ENCODE measurements at regions not wholly inside any gene's neighbourhood (a gene's known extent, or its start where the extent isn't known, plus 50 kb on each side); places are given as distances from the start of the nearest gene placed in this dataset.

DNA sequence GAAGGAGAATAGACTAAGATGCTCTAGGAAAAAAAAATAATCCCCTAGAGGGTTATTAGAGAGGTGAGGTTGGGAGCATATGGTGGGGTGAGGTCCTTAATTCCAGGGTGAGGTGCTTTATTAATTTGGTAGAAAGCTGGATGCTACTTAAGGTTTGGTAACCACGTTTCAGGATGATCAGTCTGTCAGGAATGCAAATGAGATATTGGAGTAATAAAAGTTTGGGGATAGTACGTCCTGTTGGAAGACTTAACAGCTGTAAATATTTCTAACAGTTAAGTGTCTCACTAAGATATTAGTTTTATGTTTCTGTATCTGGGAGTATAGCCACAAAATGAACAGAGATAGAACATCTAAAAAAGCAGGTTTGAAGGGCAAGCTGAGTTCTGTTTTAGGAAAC is 578.9 kb downstream of the CETN3 start:
- Histone ChIP-seq H2BK15ac (ENCODE audit: low read length) (no peak overlapping the region), H4K8ac (ENCODE audit: extremely low read depth, insufficient read depth, low read length) (no peak overlapping the region), H2BK20ac (ENCODE audit: low read length) (no peak overlapping the region), H2BK120ac (replicated peaks; ENCODE audit: low read depth, low read length) (no peak overlapping the region), H3K27me3 (replicated peaks in 1 of 4; ENCODE audit: control insufficient read depth in 3 of 4, extremely low read depth in 1 of 4, insufficient read depth in 3 of 4, low read length in 3 of 4) (no peaks in the 10 kb centered on the region), H4K91ac (replicated peaks; ENCODE audit: insufficient read length, low read length) (no peak overlapping the region), H4K20me1 (replicated peaks in 1 of 2; ENCODE audit: control insufficient read depth in 1 of 2, insufficient read depth in 2 of 2, low read length in 2 of 2) (no peaks in the 10 kb centered on the region), H3K27ac (ENCODE audit: low read depth, low read length) (no peak overlapping the region), H3K4me1 (replicated peaks in 1 of 4; ENCODE audit: control insufficient read depth in 3 of 4, insufficient read depth in 4 of 4, low read length in 3 of 4) (no peaks in the 10 kb centered on the region), H4K5ac (ENCODE audit: insufficient read length, low read depth, low read length) (no peak overlapping the region), H3K36me3 (ENCODE audit: control insufficient read depth in 2 of 4, insufficient read depth in 4 of 4, low read length in 3 of 4) (no peaks in the 10 kb centered on the region), H3K23me2 (ENCODE audit: low read depth, low read length) (no peaks in the 10 kb centered on the region; the same call in 1 of the 2 replicates), H3K9me3 (ENCODE audit: insufficient read depth in 2 of 2, low read depth in 1 of 2, low read length in 1 of 2) (no peaks in the 10 kb centered on the region), H3K18ac (ENCODE audit: extremely low read depth, low read length) (no peak overlapping the region), H3K4me2 (ENCODE audit: insufficient read depth in 1 of 2, low read depth in 2 of 2, low read length in 2 of 2) (no peak overlapping the region), H2AK5ac (ENCODE audit: low read depth, low read length) (no peak overlapping the region), H3K14ac (ENCODE audit: insufficient read length) (no peak overlapping the region), H3K23ac (ENCODE audit: insufficient read length) (no peak overlapping the region), H3K9ac (replicated peaks in 1 of 4; ENCODE audit: extremely low read depth in 1 of 4, low read depth in 3 of 4, low read length in 3 of 4) (no peak overlapping the region), H2BK5ac (ENCODE audit: low read depth, low read length) (no peak overlapping the region), H2BK12ac (ENCODE audit: low read depth, low read length) (no peak overlapping the region), H3K4me3 (ENCODE audit: extremely low read depth in 1 of 4, insufficient read depth in 2 of 4, low read depth in 3 of 4, low read length in 4 of 4) (no peak overlapping the region), H3K79me2 (ENCODE audit: control insufficient read depth in 1 of 2, insufficient read depth in 2 of 2, low read length in 2 of 2) (no peaks in the 10 kb centered on the region), H3K79me1 (ENCODE audit: low read depth, low read length) (no peaks in the 10 kb centered on the region), H2AFZ (ENCODE audit: low read length) (no peak overlapping the region), H3K56ac (replicated peaks; ENCODE audit: insufficient read length, low read depth, low read length) (no peak overlapping the region), H3K4ac (replicated peaks; ENCODE audit: insufficient read length, low read depth, low read length) (no peak overlapping the region)
- WGBS, 2 experiments (ENCODE audit: extremely low coverage in 1 of 2, insufficient coverage in 1 of 2, insufficient read length in 1 of 2, insufficient replicate concordance in 2 of 2, low coverage in 1 of 2, low lambda C conversion rate in 2 of 2, missing lambda C conversion rate in 1 of 2): 83% methylated on average over 2 of the region's 2 CpGs; no CpG with 5 or more reads in 1 of the 2 experiments
- no peak for FAIRE-seq
- TF ChIP-seq CTCF (IDR thresholded peaks at IDR 0.05; ENCODE audit: control extremely low read depth in 1 of 3, insufficient read depth in 1 of 3, low read depth in 1 of 3, low read length in 3 of 3) (no peak), ASH2L (IDR thresholded peaks at IDR 0.05; ENCODE audit: low read length) (no peak), EZH2 (IDR thresholded peaks at IDR 0.05; ENCODE audit: low read depth, low read length, severe bottlenecking) (no peak), TAF7 (optimal IDR thresholded peaks at IDR 0.05; ENCODE audit: borderline replicate concordance, low read depth, low read length) (no peak), RXRA (IDR thresholded peaks at IDR 0.05; ENCODE audit: insufficient read depth, low read depth, low read length) (no peak), HDAC6 (IDR thresholded peaks at IDR 0.05; ENCODE audit: low read depth, low read length) (no peak), HDAC2 (IDR thresholded peaks at IDR 0.05; ENCODE audit: borderline replicate concordance in 1 of 2, low read depth in 2 of 2, low read length in 2 of 2) (no peak), SIX5 (IDR thresholded peaks at IDR 0.05; ENCODE audit: low read depth, low read length) (no peak), CHD1 (IDR thresholded peaks at IDR 0.05; ENCODE audit: low read depth, low read length) (no peak)
- TF ChIP-seq, protein P1, sequence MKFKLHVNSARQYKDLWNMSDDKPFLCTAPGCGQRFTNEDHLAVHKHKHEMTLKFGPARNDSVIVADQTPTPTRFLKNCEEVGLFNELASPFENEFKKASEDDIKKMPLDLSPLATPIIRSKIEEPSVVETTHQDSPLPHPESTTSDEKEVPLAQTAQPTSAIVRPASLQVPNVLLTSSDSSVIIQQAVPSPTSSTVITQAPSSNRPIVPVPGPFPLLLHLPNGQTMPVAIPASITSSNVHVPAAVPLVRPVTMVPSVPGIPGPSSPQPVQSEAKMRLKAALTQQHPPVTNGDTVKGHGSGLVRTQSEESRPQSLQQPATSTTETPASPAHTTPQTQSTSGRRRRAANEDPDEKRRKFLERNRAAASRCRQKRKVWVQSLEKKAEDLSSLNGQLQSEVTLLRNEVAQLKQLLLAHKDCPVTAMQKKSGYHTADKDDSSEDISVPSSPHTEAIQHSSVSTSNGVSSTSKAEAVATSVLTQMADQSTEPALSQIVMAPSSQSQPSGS (IDR thresholded peaks at IDR 0.05; ENCODE audit: low read length): no peak
- ChIA-PET CTCF (ENCODE audit: partially characterized antibody) (no interaction called here), POLR2A (ENCODE audit: partially characterized antibody) (no interaction called here)
- DNase-seq (ENCODE audit: low read depth in 1 of 2, low spot score in 2 of 2): no peak
